CD4-positive, alpha-beta T cell treated with Interleukin-6 at 100 ng/mL for 8 hours (primary cell): ENCODE measurements at regions not wholly inside any gene's neighbourhood (a gene's known extent, or its start where the extent isn't known, plus 50 kb on each side); places are given as distances from the start of the nearest gene placed in this dataset.

ENCODE experiments used
- DNase-seq: peaks from one replicate; pipeline ENCODE4 v3.0.0-alpha.2; 2020; ENCODE audit warnings: mixed read lengths, low spot score

DNA sequence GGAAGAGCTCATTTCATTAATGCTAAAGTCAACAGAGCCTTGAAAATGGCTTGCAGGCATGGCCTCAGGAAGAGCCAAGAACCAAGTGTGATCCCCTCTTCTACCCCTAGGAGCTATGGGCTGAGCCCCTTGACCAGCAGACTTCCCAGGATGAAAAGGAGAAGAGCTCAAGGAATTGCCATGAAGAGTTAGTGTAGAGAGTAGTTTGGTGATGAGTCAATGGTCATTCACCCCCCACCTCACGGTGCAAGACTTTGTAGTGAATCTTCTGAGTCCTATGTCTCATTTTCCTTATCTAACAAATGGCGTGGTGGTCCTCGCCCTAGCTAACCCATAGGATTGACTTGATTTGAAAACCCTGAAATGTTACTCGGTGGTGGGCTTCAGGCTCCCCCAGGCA is 422.4 kb upstream of the CADM1 start:
- DNase-seq: no peak

DNA sequence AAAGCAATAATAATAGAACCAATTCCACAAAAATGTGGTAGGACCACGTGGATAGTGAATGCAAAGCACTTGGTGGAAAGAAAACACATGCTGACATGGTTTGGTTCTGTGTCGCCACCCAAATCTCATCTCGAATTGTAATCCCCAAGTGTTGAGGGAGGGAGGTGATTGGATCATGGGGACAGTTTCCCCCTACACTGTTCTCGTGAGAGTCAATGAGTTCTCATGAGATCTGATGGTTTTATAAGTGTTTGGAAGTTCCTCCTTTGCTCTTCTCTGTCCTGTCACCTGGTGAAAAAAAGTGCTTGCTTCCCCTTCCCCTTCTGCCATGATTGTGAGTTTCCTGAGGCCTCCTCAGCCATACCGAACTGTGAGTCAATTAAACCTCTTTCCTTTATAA is 421.9 kb upstream of the CADM1 start:
- DNase-seq: no peak

DNA sequence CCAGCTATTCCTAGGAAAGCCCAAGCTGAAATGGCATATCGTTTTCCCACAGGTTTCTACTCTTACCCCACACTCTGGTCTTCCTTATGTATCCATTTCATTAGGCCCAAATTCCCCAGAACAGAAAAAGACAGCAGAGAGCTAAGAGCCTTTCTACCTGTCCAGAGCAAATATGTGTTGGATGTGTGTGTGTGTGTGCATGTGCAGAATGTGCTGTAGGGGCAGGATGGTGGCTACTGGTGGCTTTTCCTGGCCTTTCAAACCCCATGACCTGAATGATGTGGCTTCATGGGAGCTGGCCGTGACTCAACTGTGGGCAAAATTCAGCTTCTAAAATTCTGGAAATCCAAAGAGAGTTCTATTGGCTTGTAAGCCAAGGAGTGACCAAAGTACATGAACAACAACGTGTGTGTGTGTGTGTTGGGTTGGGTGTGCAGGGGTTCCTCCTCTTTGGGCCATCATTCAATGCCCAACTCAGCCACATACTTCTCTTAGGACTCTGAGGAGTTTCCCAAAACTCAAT is 421.4 kb upstream of the CADM1 start:
- DNase-seq: no peak

DNA sequence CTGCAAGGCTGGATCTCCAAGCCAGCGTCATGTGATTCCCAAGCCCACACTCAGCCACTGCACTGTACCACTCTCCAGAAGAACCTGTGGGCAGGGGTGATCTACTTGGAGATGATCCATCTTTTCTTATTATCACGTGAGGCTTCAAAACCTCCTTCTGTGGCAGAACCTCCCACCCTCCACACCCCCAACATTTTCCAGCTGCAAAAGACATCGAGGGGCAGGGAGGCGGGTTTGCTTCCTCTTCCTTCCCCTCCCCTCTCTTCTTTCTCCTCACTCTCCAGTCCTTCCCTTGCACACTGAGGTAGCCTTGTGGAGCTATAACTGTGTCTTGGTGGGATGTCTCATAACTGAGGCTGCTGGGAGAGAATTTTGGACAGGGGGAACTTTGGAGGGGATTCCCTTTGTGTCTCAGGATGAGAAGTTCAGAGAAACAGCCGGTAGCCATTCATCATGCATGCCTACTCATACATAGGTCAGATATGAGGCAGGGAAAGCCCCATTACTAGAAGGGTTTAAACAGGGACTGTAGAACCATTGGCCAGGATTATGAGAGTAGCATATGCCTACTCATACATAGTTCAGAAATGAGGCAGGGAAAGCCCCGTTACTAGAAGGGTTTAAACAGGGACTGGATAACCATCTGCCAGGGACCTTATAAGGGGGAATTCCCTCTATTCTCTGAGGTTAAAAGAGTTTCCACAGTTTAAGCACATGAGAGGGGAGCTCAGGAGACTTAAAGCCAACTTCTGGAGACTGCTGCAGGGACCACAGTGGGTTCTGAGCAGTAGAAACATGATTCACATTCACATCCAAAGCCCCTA is 420.7 kb upstream of the CADM1 start:
- no peak for DNase-seq

DNA sequence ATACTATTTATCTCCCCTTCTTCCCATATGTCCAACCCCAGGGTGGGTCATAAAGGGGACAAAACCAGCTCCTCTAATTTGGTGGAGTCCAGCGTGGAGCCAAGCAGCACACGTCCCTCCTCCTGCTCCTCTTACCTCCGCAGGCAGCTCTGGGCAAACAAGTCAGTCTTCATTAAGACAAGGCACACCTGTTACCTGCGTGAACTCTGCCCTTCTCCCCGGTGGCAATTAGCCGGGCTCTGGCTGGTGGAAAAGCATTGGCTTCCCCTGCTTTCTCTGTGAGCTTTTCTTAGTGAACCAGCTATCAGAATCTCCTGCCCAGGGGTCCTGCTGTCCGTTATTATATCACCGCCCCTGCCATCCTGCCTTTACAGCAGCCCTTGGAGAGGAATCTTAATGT is 418.7 kb upstream of the CADM1 start:
- no peak for DNase-seq

GRCh38 chr11:115921986-115922385 is 417.8 kb upstream of the CADM1 start:
- DNase-seq: no peak

DNA sequence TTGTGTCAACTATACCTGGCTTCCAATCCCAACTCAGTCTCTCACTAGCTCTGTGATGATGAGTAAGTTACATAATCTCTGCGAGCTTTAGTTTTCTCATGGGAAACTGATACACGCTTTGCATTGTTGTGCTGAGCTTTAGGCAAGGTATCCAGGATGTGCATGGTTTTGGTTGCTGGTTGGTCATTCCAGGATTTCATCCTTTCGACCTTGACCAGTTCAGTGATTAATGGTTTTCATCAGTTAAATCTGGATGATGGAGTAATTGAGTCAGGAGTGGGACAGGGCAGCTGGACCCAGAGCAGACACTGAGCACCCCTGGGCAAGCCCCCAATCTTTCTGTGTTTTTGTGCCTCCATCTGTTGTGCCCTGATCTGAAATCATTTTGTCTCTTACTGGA is 417.3 kb upstream of the CADM1 start:
- DNase-seq: no peak

GRCh38 chr11:115920841-115921480 is 416.7 kb upstream of the CADM1 start:
- no peak for DNase-seq

DNA sequence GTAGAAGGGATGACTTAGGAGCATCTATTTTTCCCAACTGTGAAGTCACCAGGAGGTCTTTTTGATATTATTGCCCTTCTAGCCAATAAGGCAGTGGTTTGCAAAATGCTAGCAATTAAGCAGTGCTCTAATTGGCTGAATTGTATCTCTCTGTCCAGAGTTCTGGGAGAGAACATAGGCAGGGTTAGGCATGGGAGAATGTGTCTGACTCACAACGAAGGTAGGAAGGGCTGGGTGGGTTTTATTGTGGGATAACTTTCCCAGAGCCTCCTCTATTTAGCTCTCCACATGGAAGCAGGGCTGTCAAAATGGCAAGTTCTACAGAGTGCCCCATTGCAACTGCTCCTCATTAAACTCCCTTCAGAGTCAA is 415.9 kb upstream of the CADM1 start:
- DNase-seq: no peak

DNA sequence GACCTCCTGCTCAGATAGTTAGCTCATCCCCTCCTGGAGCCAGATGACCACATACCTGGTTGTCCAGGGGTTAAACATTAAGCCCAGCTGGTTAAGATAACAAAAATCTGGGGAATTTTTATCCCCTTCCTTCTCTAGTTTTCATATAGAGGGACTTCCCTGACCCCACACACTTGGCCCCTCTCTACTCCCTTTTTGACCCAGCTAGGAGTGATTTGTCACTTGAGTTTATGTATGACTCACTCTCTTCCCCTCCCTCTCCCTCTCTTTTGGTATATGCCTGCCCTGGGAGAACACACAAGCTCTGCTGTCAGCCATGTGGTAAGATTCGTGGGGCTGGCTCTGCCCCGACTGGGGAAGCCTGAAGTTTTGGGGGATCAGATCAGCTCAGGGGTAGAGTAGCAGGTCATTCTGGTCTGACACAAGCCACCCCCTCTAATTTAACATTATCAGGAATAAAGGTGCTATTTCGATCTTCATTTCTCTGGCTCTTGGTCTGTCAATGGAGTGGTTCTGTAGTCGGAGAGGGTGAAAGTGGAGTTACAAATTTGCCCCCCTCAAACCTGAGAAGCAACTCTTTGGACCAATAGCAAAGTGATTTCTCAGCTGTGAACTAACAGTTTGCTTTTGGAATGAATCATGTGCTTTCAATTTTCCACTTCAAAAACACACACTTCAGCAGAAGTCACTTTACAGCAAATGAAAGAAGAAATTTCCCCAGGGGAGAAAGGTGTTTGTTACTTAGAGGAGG is 415.3 kb upstream of the CADM1 start:
- DNase-seq: no peak

GRCh38 chr11:115918576-115918975 is 414.4 kb upstream of the CADM1 start:
- no peak for DNase-seq

DNA sequence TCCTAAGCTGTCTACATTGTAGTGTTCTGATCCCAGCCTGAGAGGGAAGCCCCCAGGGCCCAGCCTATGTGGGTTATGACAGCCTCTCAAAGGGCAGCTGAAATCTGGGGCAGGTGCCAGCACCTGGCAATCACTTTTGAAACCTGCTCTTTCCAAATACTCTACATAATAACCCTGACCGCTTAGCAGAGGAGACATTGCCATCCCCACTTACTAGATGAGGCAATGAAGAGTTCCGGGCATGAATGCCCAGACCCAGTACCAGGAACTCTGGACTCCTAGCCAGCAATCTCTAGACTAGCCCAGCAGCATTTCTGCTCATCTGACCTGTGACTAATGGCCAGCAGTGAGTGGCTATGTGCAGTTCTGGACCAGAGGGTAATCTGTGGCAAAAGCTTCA is 412.4 kb upstream of the CADM1 start:
- DNase-seq: no peak

DNA sequence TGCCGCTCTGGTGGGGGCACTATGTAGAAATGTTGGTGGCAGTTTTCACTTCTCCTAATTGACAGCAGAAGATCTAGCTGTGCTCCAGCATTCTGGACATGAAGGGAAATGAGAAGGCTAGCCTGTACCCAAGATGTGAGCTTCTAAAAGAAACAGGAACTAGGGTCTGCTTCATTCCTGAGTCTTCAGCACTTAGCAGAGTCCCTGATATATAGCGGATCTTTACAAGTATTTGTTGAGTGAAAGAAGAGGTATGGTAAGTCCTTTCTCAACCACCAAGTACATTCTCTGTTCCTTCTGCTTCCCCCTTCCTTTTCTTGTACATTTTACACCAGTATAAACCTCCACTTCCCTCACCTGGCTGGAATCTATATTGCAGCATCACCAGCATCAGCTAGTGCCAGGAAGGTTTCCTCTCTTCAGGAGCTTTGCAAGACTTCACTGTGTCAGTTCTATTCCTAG is 408.3 kb upstream of the CADM1 start:
- DNase-seq: no peak

DNA sequence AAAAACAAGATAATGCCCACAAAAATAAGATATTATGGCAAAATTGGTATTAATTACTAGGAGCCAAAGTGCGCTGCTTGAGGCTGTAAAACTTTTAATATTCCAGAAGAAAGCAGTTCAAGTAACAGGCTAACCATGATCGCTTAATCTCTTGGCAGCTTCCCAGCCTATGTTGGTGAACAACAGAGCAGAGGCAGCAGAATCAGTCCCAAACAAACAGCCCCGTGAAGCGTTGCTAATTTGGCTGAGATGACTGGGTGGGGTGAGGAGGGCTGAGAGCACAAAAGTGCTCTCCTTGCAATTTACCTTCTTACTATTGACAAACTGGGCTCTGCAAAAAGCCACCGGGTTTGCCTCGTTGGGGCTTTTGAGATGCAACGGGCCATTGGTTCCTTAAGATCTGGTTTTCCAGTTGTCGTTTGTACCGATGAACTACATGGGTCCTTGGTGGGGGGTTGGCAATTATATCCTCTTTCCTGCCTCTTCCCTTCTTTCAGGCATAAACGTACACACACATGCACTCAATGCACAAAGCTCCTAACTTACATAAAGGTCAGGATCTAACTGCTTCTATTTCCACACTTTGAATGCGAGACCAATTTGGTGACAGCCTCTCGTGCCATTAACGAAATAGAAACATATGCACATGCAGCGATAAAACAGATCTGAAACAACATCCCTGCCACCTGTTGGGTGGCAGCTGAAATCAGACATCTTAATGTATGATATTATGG is 407.6 kb upstream of the CADM1 start:
- no peak for DNase-seq

DNA sequence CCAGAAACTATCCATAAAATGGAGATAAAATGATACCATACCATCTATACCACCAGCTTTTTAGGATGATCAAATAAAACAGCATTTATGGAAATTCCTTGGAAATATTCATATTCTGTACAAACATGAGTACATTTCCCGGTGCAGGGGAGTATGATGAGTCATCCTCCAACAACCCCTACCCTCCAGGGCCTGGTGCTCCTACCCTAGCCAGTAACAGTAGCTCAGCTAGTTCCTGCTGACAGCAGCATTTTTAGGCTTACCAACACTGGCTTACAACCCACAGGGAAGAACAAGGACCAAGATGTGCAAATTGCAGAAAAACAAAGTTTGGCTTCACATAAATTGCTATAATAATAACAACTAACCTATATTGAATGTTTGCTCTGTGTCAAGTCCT is 406.2 kb upstream of the CADM1 start:
- no peak for DNase-seq

DNA sequence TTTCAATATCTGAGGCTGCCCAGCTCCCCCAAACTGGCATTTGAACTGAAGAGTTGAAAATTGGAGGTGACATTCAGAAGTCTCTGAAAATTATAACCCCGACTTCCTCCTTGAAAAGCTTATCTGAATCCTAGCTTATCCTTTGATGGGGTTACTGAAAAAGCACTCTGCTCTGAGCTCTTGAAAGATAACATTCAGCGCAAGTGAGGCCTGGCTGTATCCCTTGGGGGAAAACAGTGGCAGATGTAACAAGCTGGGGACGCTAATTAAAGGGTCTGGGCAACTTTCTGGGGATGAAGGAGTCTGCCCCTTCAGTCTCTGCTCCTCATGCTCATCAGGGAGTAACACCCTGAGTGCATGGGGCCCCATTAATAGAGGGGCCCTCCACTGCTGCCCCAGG is 402.0 kb upstream of the CADM1 start:
- DNase-seq: no peak

- DNase-seq: no peak
Observed at GRCh38 chr11:115905341-115906000, 401.3 kb upstream of the CADM1 start.

DNA sequence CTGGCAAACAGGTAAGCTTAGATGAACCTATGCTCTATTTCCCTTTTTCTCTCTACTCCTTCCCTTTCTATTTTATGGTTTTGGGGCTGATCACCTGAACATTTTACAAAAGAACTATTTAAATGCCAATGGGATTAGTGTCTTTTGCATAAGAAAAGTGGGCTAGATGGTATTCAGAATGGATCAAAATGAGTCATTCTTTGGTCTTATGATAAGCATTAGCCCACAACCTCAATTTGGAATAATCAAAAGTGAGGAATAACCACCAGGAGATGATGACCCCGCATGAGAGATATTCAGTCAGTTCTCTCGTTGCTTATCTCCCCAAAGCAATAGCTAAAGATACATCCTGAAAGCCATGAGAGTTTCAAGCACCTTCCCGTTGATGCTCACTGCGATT is 399.0 kb upstream of the CADM1 start:
- no peak for DNase-seq

DNA sequence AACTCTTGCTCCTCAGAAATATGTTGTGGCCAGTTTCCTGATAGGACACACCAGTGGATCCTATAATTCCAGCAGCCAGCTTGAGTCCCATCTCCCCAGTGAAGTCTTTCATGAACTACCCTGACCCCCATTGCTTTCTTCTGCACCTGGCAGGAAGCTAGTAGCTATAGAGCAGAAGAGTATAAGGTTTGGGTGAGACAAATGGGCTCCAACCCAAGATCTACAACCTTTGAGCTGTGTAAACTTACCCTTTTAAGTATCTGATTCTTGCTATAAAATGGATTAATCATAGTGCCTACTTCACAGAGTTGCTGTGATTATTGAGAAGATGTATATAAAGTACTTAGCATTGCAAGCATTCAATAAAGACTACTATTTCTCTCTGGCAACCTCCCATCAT is 396.9 kb upstream of the CADM1 start:
- no peak for DNase-seq

GRCh38 chr11:115900111-115900510 is 395.9 kb upstream of the CADM1 start:
- no peak for DNase-seq

DNA sequence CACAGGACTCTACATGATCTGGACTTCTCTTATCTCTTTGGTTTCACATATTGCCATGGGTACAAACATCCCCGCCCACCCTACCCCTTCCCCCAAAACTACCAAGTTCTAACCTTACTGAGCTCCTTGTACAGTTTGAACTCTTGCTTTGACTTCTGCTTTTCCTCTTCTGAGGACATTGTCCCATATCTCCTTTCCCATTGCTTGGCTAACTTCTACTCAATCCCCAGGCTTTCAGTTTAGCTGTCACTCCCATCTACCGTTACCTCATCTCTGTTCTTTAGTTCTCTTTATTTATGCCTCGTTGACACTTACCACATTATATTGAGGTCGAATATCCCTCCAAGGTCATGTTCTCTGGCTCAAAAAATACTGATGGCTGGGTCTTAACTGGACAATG is 393.5 kb upstream of the CADM1 start:
- DNase-seq: no peak

DNA sequence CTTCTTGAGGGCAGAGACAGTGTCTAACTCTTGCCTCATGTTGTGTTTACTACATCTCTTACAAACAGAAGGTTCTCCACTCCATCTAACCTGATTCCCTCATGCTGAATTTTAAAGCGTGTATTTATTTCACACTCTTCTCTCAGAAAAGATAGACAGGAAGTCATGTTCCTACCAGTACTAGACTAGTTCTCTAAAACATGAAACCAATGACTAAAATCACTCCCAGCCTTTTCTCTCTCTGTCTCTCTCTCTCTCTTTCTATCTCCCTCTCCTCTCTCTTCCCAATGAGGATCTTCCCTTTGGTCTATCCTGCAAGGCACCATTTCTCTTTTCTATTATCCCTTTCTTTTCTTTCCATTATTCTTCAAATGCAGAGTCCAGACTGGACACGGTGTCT is 391.9 kb upstream of the CADM1 start:
- DNase-seq: no peak
